Stomach (tissue), 4 donors: ENCODE measurements at regions not wholly inside any gene's neighbourhood (a gene's known extent, or its start where the extent isn't known, plus 50 kb on each side); places are given as distances from the start of the nearest gene placed in this dataset.

Experiments used
- CTCF ChIP-seq, 7 experiments: fragments of 450-650 bp in 4 of 7; fragments of 200-600 bp in 3 of 7; sonication (generic) in 3 of 7; IDR thresholded peaks; one replicate each; pipeline ENCODE4 v1.5.1; 2016 to 2019; ENCODE audit warnings: antibody characterized with exemption in 7 of 7, control low read depth in 2 of 7, mild to moderate bottlenecking in 1 of 7
- POLR2A ChIP-seq, 4 donors: fragments of 450-650 bp; IDR thresholded peaks; one replicate each; pipeline ENCODE4 v1.6.1; 2016; ENCODE audit warnings: antibody characterized with exemption in 4 of 4, control low read depth in 2 of 4, mild to moderate bottlenecking in 1 of 4, moderate library complexity in 1 of 4
- POLR2AphosphoS5 ChIP-seq, 3 donors: sonication (generic); formaldehyde crosslinking; IDR thresholded peaks; one replicate each; pipeline ENCODE4 v1.6.1; 2016; ENCODE audit warnings: antibody characterized with exemption in 3 of 3

GRCh38 chr13:71118779-71119364 is 748.1 kb downstream of the DACH1 start:
- TF ChIP-seq POLR2AphosphoS5 (IDR thresholded peaks at IDR 0.05) = no peak
- no peak for TF ChIP-seq CTCF (IDR thresholded peaks at IDR 0.05)
- no peak for TF ChIP-seq POLR2A (IDR thresholded peaks at IDR 0.05)
